Superior temporal gyrus (tissue), 1 donor: ENCODE measurements at regions not wholly inside any gene's neighbourhood (a gene's known extent, or its start where the extent isn't known, plus 50 kb on each side); places are given as distances from the start of the nearest gene placed in this dataset.
"Not testable (repeated sequence)": the region's sequence is repeated elsewhere in the genome, so short reads cannot be mapped to it uniquely, and the experiment has no call there.

Source experiments
- DNase-seq: peaks from one replicate; pipeline ENCODE4 v3.0.0-alpha.2; 2016; ENCODE audit errors: extremely low spot score

DNA sequence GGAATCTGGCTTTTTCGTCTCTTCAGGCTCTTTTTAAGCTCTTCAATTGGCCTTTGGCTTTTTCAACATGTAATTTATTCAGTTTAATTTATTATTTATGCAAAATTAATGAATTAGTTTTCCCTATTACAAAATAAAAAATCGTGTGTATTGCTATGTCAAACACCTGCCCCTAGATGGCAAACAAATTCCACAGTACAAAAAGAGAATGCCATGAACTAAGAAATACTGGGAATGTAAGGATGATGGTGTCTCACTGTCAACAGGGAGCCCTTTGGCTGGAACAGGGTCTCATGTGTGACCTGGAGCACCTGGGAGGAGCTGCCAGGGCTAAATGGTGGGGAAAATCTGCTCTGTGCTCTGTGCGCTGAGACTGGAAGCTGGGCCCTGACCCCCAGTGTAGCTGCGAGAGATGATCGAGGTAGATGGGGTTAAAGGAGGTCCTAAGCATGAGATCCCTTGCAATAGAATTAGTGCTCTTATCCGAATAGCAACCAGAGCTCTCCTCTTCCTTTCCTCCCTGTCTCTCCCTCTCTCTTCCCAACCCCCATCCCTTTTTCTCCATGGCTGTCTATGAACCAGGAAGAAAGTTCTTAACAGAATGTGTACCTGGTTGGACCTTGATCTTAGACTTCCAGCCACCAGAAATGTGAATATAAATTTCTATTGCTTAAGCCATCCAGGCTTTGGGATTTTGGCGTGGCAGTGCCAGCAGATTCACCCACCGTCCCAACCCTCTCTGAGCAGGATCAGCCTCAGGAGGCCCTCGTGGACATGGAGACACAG, 1183.5 kb downstream of the RPIA start:
- not testable (repeated sequence) for DNase-seq

DNA sequence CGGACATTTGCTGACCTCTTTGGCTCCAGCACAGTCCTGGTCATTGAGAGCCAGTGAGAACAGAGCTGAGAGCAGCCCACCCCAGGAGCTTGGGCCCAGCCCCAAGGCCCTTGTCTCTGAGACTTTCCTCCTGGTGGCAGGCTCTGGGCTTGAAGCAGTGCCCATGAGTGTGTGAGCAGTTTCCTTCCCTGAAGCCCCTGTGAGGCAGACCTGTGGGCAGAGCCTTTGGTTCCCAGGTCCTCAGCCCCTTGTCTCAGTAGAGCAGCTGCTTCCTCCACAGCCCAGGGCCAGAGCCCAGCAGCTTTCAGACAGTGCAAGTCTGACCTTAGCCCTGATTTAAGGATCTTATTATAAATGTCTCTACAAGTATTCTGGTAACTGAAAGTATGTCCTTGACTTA, 1185.0 kb downstream of the RPIA start:
- DNase-seq = not testable (repeated sequence)

DNA sequence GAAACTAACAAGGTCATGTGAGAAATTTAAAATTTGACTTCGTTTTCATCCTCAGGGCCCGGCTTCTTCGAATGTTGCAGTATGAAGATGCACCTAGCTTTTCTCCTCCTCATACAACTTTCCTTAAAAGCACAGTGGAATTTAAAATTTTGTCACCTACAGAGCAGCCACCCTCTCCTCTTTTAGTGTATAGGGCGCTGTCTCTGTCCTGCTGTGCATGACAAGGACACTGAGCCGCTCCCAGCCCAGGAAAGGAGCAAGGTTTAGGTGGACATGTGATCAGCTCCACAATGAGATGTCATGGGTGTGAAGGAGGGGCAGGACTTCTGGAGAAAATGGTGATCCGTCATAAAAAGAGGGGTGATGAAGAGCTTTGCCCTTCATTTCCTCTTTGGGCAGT, 1185.4 kb downstream of the RPIA start:
- DNase-seq = not testable (repeated sequence)

DNA sequence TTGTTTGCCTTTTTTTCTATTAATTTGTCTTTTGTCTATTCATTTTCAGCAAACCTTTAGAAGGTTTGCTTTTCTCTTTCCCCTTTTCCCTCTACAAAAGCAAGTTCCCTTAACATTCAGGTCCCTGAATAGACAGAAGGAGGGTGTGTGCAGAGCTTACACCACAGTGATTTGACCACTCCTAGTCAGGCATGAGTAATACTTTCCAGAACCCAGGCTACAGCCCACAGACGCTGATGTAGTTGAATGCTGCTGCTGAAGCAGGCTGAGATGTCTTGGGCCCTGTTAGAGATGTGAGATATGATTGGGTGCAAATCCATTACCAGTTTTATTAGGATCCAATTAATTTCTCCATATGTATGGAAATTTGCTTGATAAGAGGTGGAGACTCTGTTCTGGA, 1191.4 kb downstream of the RPIA start:
- not testable (repeated sequence) for DNase-seq

DNA sequence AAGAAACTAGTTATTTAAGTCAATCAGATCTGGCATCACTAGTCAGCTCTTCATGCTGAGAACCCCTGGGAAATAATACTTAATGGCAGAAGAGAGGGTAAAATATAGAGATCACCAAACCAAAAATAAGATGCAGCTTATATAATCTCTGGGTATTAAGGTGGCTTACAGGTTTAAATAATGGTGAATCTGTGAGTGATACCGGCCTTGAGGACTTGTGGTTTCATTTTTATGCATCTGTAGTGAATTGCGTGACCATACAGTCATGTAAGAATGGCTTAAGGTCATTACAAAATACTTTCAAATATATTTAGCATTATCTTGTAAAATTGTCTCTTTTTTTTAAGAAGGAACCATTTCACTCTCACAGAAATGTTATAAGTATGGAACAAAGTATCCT, 1192.2 kb downstream of the RPIA start:
- not testable (repeated sequence) for DNase-seq

DNA sequence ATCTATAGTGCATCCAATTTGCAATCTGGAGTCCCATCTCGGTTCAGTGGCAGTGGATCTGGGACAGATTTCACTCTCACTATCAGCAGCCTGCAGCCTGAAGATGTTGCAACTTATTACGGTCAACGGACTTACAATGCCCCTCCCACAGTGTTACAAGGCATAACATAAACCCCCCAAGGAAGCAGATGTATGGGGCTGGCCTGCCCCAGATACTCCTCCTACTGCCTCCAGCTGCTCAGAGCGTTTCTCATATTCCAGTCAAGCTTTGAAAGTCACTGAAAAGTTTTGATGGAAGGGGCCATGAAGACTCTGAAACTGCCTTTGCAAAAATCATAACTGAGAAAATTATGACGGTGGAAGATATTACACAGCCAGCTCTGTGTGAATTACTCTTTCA, 1193.6 kb downstream of the RPIA start:
- not testable (repeated sequence) for DNase-seq

DNA sequence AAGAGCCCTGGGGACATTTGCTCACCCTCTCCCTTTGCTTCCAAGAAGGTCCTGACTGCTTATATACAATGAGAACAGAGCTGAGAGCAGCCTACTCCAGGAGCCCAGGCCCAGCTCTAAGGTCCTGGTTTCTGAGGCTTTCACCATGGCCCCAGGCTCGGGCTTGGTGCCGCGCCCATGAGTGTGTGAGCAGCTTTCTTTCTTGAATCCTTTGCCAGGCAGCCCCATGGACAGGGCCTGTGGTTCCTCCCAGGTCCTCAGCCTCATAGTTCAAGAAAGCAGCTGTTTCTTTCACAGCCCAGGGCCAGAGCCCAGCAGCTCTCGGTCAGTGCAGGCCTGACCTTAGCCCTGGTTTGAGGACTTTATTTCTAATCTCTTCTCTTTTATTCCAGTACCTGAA, 1197.2 kb downstream of the RPIA start:
- not testable (repeated sequence) for DNase-seq

DNA sequence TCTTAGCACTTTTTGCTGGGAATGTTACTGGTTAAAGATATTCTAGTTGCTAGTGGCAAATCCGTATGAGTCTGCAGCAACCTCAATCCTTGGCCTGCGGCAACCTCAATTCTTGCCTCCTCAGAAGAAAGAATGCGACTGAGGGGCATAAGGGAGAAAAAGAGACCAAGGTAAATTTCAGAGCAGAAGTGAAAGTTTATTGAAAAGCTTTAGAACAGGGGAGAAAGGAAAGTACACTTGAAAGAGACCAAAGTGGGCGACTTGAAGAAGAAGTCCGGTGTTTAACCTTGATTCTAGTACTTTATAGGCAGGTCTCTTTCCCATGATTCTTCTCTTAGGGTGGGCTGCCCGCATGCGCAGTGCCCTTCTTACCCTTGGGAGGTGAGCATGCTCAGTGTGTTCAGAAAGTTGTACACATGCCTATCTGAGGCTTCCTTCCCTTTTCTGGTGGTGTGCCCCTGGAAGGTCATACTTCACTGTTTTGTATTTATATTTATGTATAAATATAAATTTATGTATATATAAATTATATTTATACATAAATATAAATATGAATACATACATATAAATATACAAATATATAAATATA, 1198.8 kb downstream of the RPIA start:
- not testable (repeated sequence) for DNase-seq

DNA sequence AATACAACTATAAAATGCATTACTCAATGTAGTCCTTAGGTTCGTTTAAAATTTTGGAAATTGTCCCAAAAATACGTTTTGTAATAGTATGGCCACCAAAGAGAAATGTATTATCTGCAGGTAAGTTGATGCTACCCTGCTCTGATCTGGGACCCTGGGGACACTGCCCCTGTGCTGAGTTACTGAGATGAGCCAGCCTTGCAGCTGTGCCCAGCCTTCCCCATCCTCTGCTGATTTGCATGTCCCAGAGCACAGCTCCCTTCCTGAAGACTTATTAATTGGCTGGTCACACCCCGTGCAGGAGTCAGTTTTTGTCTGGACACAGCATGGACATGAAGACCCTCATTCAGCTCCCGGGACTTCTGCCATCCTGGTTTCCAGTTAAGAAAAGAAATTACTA, 1203.5 kb downstream of the RPIA start:
- not testable (repeated sequence) for DNase-seq

DNA sequence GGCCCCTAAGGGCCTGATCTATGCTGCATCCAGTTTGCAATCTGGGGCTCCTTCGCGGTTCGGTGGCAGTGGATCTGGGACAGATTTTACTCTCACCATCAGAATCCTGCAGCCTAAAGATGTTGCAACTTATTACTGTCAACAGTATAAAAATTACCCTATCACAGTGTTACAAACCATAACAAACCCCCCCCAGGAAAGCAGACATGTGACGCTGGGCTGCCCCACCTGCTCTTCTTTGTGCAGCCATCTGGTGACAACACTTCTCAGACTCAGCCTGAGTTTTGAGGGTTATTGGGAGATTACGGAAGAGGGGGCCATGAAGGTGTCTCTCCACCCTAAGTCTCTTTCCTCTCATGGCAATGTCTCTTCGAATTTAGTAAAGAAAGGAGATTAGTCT, 1204.2 kb downstream of the RPIA start:
- DNase-seq = not testable (repeated sequence)

DNA sequence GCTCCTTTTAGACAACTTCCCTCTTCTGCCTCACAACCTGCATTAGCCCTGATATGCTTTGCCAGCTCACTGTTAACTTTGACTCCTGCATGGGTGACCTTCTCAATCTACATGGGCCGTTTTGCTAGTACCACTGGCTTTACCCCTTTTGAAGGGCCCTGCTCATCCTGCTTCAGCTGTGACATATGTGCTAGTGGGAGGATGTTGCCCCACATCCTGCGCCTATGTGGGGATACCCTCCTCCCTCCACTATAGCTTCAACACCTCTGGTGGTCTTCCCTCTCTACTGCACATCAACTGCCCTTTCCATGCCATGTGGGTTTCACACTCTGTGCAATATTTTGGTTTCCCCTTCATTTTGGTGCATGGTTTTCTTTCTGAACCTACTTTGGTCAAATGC, 1235.5 kb downstream of the RPIA start:
- not testable (repeated sequence) for DNase-seq

DNA sequence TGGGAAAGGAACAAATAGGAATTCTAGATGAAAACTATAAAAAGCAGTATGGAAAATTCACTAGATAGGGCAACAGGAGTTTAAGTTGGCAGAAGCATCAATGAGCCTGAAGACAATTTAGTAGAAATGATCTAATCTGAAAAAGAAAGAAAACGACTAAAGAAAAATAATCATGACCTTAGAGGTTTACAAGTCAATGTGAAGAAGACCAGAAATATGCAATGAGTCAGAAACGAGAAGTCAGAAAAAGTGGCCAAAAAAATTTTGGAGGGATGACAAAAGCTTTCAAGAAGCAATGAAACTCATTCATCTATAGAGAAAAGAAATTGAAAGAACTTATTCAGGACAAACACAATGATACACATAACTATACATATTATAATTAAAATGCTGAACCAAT, 1244.0 kb downstream of the RPIA start:
- not testable (repeated sequence) for DNase-seq

DNA sequence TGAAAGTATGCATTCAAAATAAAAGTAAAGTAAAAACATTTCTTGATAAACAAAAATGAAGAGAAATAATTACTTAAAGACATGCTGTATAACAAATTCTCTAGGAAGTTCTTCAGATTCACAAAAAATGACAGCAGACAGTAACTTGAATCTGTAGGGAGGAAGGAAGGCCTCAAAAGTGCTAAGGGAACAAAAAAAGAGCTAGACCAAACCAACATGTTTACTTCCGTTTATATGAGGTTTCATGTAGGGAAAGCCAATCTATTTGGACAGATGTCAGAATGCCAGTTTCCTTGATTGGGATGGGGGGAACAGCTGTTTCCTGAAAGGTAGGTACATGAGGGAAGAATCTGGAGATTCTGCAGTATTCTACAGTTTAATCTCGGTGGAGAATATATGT, 1244.5 kb downstream of the RPIA start:
- DNase-seq = not testable (repeated sequence)

DNA sequence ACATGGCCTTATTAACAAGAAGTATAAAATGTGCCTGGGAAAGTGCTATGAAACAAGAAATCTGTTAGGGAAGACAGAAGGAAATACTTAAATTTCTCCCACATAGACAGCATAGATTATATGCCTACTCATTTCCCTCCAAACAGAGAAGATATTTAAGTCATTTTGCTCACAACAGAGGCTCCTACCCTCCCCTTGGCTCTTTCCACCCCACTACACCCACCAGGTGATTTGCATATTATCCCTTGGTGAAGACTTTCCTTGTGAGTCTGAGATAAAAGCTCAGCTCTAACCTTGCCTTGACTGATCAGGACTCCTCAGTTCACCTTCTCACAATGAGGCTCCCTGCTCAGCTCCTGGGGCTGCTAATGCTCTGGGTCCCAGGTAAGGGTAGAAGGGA, 1245.1 kb downstream of the RPIA start:
- DNase-seq = not testable (repeated sequence)

DNA sequence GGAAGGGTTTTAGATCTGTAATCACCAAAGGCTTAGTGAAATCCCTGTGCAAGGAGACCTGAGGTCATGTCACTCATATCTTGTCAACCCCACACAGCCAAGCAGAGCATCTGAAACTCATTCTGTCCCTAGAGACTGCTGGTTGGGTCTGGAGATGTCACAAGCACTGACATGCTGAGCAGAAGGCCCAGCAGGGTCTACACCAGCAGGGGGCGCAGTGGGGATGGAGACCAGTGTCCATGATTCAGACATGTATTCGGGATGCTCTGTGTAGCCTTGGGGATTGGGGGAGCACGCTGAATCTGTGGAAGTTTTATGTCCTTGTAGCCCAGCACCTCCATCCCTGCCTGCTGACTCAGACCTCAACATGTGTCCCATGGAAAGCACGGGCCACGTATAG, 1247.3 kb downstream of the RPIA start:
- DNase-seq = not testable (repeated sequence)

DNA sequence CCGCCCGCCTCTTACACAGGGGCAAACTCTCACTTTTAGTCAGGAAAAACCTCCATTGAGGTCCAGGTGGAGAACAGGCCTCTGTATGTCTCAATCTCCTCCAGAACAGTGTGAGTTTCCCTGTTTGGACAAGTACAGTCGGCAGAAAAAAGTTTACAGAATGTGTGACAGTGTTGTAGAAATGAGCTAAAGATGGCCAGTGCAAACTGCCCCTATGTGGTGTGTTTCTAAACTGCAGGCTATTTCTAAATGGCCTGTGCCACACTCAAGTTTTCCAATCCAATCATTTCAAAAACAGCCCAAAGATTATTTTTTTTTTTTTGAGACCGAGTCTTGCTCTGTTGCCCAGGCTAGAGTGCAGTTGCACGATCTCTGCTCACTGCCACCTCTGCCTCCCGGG, 1252.8 kb downstream of the RPIA start:
- DNase-seq = not testable (repeated sequence)

DNA sequence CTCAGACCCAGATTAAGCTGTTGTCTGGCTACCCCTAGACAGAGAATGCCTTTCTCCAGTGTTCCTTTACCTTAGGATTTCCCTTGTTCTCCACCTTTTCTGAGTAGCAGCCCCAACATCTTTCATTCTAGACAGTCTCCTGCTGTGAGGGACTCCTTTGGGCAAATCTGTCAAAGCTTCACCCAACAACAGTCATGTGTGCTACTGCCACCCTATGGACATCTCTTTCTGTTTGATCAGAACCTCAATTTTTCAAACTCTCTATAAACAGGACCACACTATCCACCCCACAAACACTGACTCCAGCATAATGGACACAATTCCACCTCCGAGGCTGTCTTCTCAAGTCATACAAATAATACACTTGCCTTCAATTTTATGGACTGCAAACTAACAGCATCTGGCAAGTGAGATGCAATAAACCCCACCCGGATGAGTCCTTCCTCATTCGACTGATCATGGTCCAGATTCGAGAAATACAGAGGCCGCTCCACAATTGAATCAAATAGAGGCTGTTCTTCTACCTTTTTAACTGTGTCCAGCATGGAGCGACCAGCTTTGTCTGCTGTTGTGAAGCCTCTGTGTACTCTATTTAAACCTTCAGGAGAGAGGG, 1253.6 kb downstream of the RPIA start:
- DNase-seq = not testable (repeated sequence)

DNA sequence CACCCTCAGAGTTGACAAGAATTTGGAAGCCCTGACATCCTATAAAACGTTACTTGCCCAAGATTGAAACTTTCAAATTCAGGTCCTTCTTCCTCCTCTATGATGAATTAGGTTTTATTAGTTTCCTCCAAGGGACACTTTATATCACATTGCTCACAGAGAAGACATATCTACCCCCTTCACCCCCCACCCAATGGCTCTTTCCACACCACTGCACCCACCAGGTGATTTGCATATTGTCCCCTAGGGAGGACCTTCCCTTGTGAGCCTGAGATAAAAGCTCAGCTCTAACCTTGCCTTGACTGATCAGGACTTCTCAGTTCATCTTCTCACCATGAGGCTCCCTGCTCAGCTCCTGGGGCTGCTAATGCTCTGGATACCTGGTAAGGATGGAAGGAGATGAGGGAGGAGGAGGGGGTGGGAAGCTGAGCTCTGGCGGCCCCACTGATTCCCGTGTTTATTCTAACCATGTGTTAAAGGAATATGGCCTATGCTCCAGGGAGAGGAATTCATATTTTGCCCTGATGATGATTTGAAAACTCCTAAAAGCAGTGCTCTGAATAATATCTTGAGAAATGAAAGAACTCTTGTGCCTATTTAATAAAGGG, 1255.8 kb downstream of the RPIA start:
- not testable (repeated sequence) for DNase-seq

DNA sequence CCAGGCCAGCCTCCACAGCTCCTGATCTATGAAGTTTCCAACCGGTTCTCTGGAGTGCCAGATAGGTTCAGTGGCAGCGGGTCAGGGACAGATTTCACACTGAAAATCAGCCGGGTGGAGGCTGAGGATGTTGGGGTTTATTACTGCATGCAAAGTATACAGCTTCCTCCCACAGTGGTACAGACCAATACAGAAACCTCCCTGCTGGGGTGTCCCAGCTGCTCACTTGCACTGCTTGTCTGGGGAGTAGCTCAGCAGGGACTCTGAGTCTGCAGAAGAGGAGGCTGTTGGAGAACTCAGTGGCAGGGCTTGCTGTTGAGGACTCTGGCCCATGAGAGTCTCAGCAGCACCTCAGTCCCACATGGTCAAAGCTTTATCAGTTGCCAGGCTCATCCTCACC, 1256.6 kb downstream of the RPIA start:
- DNase-seq = not testable (repeated sequence)

DNA sequence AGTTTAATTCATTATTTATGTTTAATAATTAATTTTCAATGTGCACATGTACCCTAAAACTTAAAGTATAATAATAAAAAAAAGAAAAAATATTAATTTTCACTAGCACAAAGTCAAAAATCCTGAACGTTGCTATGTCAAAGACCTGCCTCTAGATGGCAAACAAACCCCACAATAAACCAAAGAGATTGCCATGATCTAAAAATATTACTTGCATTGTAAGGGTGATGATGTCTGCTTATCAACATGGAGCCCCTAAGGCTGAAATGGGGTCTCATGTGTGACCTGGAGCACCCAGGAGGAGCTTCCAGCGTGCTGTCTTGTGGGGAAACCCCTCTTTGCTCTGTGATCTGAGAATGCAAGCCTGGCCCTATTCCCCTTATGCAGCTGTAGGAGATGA, 1259.3 kb downstream of the RPIA start:
- not testable (repeated sequence) for DNase-seq

DNA sequence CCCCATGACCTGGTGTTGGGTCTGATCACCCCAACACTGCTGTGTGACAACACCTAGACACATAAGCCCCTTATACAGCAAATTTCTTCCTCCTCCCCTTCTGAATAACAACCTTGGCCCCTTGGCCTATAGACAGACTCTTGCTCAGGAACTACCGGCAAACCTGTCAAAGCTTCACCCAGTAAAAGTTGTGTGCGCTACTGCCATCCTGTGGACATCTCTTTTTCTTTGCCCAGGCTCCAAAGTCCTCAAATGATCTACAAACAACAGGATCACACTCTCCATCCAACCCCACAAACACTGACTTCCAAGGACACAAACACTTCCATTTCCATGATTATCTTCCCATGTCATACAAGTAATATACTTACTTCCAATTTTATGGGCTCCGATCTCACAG, 1265.8 kb downstream of the RPIA start:
- DNase-seq = not testable (repeated sequence)

DNA sequence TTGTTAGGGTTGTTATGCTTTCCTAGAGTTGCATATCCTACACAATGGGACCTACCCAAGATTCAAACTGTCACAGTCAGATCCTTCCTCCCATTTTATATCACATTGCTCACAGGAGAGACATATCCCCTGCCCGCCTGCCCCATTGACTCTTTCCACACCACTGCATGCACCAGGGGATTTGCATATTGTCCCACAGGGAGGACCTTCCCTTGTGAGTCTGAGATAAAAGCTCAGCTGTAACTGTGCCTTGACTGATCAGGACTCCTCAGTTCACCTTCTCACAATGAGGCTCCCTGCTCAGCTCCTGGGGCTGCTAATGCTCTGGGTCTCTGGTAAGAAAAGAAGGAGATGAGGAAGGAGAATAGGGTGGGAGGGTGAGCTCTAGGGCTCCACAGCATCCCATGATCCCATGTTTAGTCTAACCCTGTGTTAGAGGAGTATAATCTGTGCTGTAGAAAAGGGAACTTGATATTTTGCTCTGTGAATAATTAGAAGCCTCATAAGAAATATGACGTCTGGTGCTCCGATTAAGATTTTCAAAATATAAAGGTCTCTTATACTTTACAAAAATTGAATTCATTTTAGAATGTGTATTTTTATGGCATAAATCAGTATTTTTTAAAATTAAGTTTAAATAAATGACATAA, 1268.4 kb downstream of the RPIA start:
- not testable (repeated sequence) for DNase-seq
